ENCODE measurements at regions not wholly inside any gene's neighbourhood (a gene's known extent, or its start where the extent isn't known, plus 50 kb on each side); places are given as distances from the start of the nearest gene placed in this dataset.

DNA sequence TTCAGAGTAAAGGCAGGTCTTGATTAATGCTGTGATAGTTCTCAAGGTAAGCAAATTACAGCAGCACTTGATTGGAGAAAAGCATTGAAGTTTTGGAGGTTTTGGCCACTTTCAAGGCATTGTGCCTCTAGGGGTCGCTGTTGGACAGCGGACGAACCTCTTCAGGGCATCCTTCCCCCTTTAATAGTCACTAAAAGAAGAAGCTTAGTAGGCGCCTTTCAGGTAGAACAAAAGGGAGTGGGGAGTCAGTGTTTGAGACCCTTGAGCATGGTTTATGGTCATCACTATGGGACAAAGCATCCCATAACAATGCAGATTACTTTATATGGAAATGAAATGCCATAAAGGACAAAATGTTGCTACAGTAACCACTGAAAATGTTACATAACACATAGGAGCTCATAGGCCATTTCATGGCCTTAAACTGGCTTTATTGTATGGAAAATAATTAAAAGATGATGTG is 199.5 kb upstream of the DCN start:
- TF ChIP-seq CTCF (IDR thresholded peaks at IDR 0.05; ENCODE audit: insufficient read depth, low read depth, low read length) (peak; percentile 93), EZH2 (IDR thresholded peaks at IDR 0.05; ENCODE audit: insufficient read depth, low read length) (no peak)
